Uterus (tissue), 3 donors: ENCODE measurements at regions not wholly inside any gene's neighbourhood (a gene's known extent, or its start where the extent isn't known, plus 50 kb on each side); places are given as distances from the start of the nearest gene placed in this dataset.
A peak's percentile ranks its signal among the peaks of the same experiment; 100 is the strongest.

Source experiments
- DNase-seq, 2 donors: peaks; one replicate each; pipeline ENCODE4 v3.0.0-alpha.2; 2019 to 2020
- H3K27ac ChIP-seq, 2 donors: fragments of 200-600 bp; sonication (generic); 1 replicate in 1 of 2; 2 replicates in 1 of 2; pipeline ENCODE4 v1.5.1; 2016 to 2018
- H3K27me3 ChIP-seq, 2 donors: fragments of 200-600 bp; sonication (generic); one replicate each; pipeline ENCODE4 v1.5.1; 2018 to 2019; ENCODE audit warnings: control low read depth in 1 of 2
- H3K36me3 ChIP-seq, 2 donors: fragments of 200-600 bp; sonication (generic); one replicate each; pipeline ENCODE4 v1.5.1; 2019; ENCODE audit warnings: control low read depth in 1 of 2
- H3K4me1 ChIP-seq, 2 donors: fragments of 200-600 bp; sonication (generic); one replicate each; pipeline ENCODE4 v1.5.1; 2018 to 2019; ENCODE audit warnings: control low read depth in 1 of 2
- H3K4me3 ChIP-seq, 2 donors: fragments of 200-600 bp; sonication (generic); 1 replicate in 1 of 2; 2 replicates in 1 of 2; pipeline ENCODE4 v1.5.1; 2018 to 2019; ENCODE audit warnings: mild to moderate bottlenecking in 1 of 2
- H3K9me3 ChIP-seq, 2 donors: fragments of 200-600 bp; sonication (generic); one replicate each; pipeline ENCODE4 v1.5.1; 2019; ENCODE audit warnings: control low read depth in 1 of 2
- POLR2A ChIP-seq, 2 donors: fragments of 450-650 bp; IDR thresholded peaks; one replicate each; pipeline ENCODE4 v1.6.1; 2016; ENCODE audit warnings: antibody characterized with exemption in 2 of 2, mild to moderate bottlenecking in 1 of 2, moderate library complexity in 1 of 2
- intact Hi-C: fragments of 100-400 bp; cut with DNase I; formaldehyde crosslinking; loops from one replicate; pipeline ENCODE4 v1.15.1; 2023; ENCODE audit warnings: low total_unique reads
- TF ChIP-seq, protein P1 (sequence below), 4 experiments: fragments of 200-600 bp in 2 of 4; fragments of 450-650 bp in 2 of 4; sonication (generic) in 2 of 4; IDR thresholded peaks; one replicate each; pipeline ENCODE4 v1.5.1; 2016 to 2019; ENCODE audit warnings: antibody characterized with exemption in 4 of 4, mild to moderate bottlenecking in 2 of 4, moderate library complexity in 1 of 4
- donor health status: DM: yes; HTN: yes; CAD: no.

DNA sequence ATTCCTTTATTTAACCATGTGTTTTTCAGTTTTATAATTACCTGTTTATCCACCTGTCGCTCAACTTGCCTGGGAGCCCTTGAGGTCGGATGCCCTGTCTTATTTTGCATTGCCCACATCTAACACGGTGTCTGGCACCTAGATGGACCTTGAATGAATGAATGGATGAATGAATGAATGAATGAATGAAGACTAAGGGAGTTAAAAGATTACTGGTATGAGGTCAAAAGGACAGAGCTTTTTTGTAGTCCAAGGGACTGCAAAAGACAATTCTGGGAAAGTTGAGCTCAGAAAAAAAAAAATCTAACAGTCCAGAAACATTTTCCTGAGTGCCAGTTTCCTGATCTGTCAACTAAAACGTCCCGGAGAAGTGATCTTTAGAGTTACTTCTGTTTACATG lies 244.6 kb upstream of the MYOCD start:
- Histone ChIP-seq H3K9me3 (no peaks in the 10 kb centered on the region), H3K27ac (no peak overlapping the region), H3K27me3 (no peaks in the 10 kb centered on the region), H3K36me3 (no peaks in the 10 kb centered on the region), H3K4me1 (no peaks in the 10 kb centered on the region), H3K4me3 (no peak overlapping the region)
- DNase-seq = no peak
- TF ChIP-seq, protein P1, sequence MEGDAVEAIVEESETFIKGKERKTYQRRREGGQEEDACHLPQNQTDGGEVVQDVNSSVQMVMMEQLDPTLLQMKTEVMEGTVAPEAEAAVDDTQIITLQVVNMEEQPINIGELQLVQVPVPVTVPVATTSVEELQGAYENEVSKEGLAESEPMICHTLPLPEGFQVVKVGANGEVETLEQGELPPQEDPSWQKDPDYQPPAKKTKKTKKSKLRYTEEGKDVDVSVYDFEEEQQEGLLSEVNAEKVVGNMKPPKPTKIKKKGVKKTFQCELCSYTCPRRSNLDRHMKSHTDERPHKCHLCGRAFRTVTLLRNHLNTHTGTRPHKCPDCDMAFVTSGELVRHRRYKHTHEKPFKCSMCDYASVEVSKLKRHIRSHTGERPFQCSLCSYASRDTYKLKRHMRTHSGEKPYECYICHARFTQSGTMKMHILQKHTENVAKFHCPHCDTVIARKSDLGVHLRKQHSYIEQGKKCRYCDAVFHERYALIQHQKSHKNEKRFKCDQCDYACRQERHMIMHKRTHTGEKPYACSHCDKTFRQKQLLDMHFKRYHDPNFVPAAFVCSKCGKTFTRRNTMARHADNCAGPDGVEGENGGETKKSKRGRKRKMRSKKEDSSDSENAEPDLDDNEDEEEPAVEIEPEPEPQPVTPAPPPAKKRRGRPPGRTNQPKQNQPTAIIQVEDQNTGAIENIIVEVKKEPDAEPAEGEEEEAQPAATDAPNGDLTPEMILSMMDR (IDR thresholded peaks at IDR 0.05) = no peak
- TF ChIP-seq POLR2A (IDR thresholded peaks at IDR 0.05) = no peak
- intact Hi-C loops = no loop called here

DNA sequence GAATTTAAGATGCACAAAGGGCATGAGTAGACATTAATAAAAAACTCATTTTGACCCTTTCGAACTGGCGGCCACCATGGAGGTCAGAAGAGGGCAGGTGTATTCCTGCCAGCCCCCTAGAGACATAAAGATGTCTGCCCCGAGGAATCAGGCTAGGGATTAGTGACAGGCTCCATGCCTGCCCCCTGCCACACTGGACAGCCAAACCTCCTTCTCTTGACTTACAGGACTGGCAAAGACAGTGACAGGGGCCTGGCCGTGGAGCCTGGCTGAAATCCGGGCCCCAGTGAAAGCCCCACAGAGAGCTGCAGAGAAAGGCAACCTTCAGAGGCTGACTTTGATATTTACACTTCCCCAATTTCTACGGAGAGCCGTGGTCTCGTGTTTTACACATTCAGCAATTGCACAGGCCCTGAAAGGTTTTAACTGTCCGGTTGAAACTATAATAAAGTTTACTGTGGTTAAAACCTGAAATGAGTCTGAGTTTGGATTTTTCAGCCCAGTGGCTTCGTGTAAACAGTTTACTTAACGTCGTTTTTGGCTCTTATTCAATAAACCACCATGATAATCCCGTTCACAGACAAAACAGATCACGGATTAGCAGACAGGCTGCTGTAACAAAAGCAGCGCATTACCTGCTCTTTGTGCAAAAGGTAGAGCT lies 243.9 kb upstream of the MYOCD start:
- H3K27me3 ChIP-seq = no peaks in the 10 kb centered on the region
- H3K4me1 ChIP-seq = no peaks in the 10 kb centered on the region
- no peaks in the 10 kb centered on the region for H3K36me3 ChIP-seq
- intact Hi-C loops = no loop called here
- no peak for DNase-seq
- peak overlapping the region; percentile 47 to 62 for H3K27ac ChIP-seq
- TF ChIP-seq POLR2A (IDR thresholded peaks at IDR 0.05) = no peak
- TF ChIP-seq, protein P1 (IDR thresholded peaks at IDR 0.05) = no peak
- no peaks in the 10 kb centered on the region for H3K9me3 ChIP-seq
- no peak overlapping the region for H3K4me3 ChIP-seq

DNA sequence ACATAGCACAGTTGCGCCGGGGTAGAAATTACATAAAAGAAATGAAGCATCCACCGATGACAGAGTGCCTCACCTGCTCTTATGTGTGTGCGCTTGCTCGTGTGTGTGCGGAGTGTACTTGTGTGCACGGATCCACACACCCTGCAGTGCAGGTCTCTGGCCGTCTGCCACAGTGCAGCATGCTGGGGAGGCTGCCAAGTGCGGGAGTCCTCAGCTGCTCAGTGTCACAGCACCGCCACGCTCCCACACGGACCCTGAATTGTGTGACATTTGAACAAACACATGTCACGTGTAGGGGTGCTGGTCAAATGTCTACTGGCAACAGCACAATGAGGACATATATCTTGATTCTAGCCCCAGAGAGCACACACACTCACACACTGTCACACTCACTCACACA lies 243.0 kb upstream of the MYOCD start:
- Histone ChIP-seq H3K4me1 (no peaks in the 10 kb centered on the region), H3K4me3 (no peak overlapping the region), H3K27ac (no peak overlapping the region), H3K9me3 (no peaks in the 10 kb centered on the region), H3K36me3 (no peaks in the 10 kb centered on the region), H3K27me3 (no peaks in the 10 kb centered on the region)
- intact Hi-C loops = no loop called here
- peak; percentile 24 to 31 for DNase-seq
- TF ChIP-seq POLR2A (IDR thresholded peaks at IDR 0.05) = no peak
- TF ChIP-seq, protein P1 (IDR thresholded peaks at IDR 0.05) = no peak

DNA sequence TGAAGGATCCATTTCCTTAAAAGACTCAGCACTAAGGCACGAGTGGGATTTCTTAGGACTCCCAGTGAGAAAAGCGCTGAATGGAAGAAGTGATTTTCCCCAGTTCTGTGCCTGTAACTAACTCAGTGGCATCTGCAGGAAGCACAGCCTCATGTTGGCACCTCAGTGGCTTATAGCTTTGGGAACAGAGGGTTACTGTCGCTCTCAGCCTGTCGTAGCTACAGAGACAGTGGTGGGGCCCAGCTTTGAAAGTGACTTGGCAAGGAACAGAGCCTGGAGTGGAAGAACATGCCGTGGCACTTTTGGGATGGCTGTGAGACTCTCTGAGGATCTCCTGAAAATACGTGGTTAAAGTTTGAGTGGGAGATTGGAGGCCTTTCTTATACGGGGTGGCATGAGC lies 242.4 kb upstream of the MYOCD start:
- H3K36me3 ChIP-seq = no peaks in the 10 kb centered on the region
- H3K4me1 ChIP-seq = no peaks in the 10 kb centered on the region
- no peak overlapping the region for H3K4me3 ChIP-seq
- no peaks in the 10 kb centered on the region for H3K27me3 ChIP-seq
- H3K27ac ChIP-seq = no peak overlapping the region
- H3K9me3 ChIP-seq = no peaks in the 10 kb centered on the region
- no peak for TF ChIP-seq POLR2A (IDR thresholded peaks at IDR 0.05)
- TF ChIP-seq, protein P1 (IDR thresholded peaks at IDR 0.05) = no peak
- DNase-seq = no peak
- intact Hi-C loops = no loop called here

DNA sequence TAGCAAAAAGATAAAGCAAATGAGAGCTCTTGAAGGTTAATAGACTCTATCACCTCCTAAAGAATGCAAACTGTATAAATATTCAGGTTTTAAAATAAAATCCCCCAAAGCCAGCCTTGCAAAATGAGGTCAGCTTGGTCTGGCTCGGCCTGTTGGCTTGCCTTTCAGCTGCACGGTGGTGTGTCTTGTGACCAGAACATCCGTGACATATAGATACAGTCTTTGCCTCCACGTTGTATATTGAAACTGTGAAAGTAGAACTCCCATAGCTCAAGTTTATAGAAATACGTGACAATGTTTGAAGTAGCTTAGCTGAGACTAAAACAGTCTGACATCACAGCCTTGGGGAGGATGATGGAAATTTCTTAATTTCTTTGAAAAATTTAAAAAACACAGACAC lies 236.6 kb upstream of the MYOCD start:
- Histone ChIP-seq H3K4me1 (no peaks in the 10 kb centered on the region), H3K27ac (no peak overlapping the region)
- TF ChIP-seq, protein P1 (IDR thresholded peaks at IDR 0.05) = no peak
- TF ChIP-seq POLR2A (IDR thresholded peaks at IDR 0.05) = no peak

More for the DNA sequence above, 236.6 kb upstream of the MYOCD start:
- no peak overlapping the region for H3K4me3 ChIP-seq
- H3K36me3 ChIP-seq = no peaks in the 10 kb centered on the region
- no peaks in the 10 kb centered on the region for H3K9me3 ChIP-seq
- intact Hi-C loops = no loop called here
- H3K27me3 ChIP-seq = no peaks in the 10 kb centered on the region
- DNase-seq = no peak
